Mesenchymal stem cell (in vitro differentiated cells and primary cell): ENCODE measurements at regions not wholly inside any gene's neighbourhood (a gene's known extent, or its start where the extent isn't known, plus 50 kb on each side); places are given as distances from the start of the nearest gene placed in this dataset.
"Not testable (repeated sequence)": the region's sequence is repeated elsewhere in the genome, so short reads cannot be mapped to it uniquely, and the experiment has no call there.

Experiments used
- DNase-seq: peaks from one replicate; pipeline ENCODE4 v3.0.0-alpha.2; 2013
- H2AFZ ChIP-seq: one replicate; pipeline ENCODE4 v1.6.1; 2013; ENCODE audit warnings: low read depth, mild to moderate bottlenecking, control low read depth, inconsistent platforms, low read length, moderate library complexity
- H2AK5ac ChIP-seq: 2 replicates; pipeline ENCODE4 v1.6.1; 2013; ENCODE audit warnings: low read length, moderate library complexity, mild to moderate bottlenecking, inconsistent platforms; ENCODE audit not compliant: severe bottlenecking
- H2BK120ac ChIP-seq: one replicate; pipeline ENCODE4 v1.6.1; 2013; ENCODE audit warnings: low read depth, mild to moderate bottlenecking, inconsistent platforms, low read length, moderate library complexity
- H2BK12ac ChIP-seq, 2 experiments: one replicate each; pipeline ENCODE4 v1.6.1; 2013; ENCODE audit warnings: inconsistent platforms in 2 of 2, low read length in 2 of 2, mild to moderate bottlenecking in 2 of 2, moderate library complexity in 2 of 2, control low read depth in 1 of 2
- H2BK15ac ChIP-seq: one replicate; pipeline ENCODE4 v1.6.1; 2013; ENCODE audit warnings: mild to moderate bottlenecking, low read depth, inconsistent platforms; ENCODE audit not compliant: poor library complexity, severe bottlenecking
- H2BK5ac ChIP-seq: 2 replicates; pipeline ENCODE4 v1.6.1; 2013; ENCODE audit warnings: low read depth, mild to moderate bottlenecking, low read length, control low read depth, inconsistent platforms; ENCODE audit not compliant: poor library complexity, severe bottlenecking
- H3K14ac ChIP-seq, 2 experiments: one replicate each; pipeline ENCODE4 v1.6.1; 2013; ENCODE audit warnings: inconsistent platforms in 2 of 2, low read length in 2 of 2, control low read depth in 1 of 2, mild to moderate bottlenecking in 1 of 2, moderate library complexity in 1 of 2
- H3K18ac ChIP-seq, 2 experiments: one replicate each; pipeline ENCODE4 v1.6.1; 2013; ENCODE audit warnings: inconsistent platforms in 2 of 2, low read length in 2 of 2, control low read depth in 1 of 2, low read depth in 1 of 2, mild to moderate bottlenecking in 1 of 2
- H3K23ac ChIP-seq, 2 experiments: one replicate each; pipeline ENCODE4 v1.6.1; 2013; ENCODE audit warnings: inconsistent platforms in 2 of 2, low read length in 2 of 2, mild to moderate bottlenecking in 2 of 2, moderate library complexity in 2 of 2, control low read depth in 1 of 2
- H3K27ac ChIP-seq: 2 replicates; pipeline ENCODE4 v1.5.1; 2013; ENCODE audit warnings: mild to moderate bottlenecking, moderate library complexity, low read length, control low read depth, inconsistent platforms; ENCODE audit not compliant: poor library complexity, severe bottlenecking
- H3K27me3 ChIP-seq, 2 experiments: 2 replicates each; pipeline versions ENCODE4 v1.6.1 to v1.7.0; 2013; ENCODE audit warnings: low read length in 2 of 2, mild to moderate bottlenecking in 2 of 2, moderate library complexity in 2 of 2, control low read depth in 1 of 2, inconsistent platforms in 1 of 2; ENCODE audit not compliant: control insufficient read depth in 1 of 2, insufficient read depth in 1 of 2
- H3K36me3 ChIP-seq, 2 experiments: 2 replicates each; pipeline versions ENCODE4 v1.6.1 to v1.7.0; 2013; ENCODE audit warnings: low read length in 2 of 2, control low read depth in 1 of 2, inconsistent platforms in 1 of 2, low read depth in 1 of 2, mild to moderate bottlenecking in 1 of 2; ENCODE audit not compliant: insufficient read depth in 2 of 2, control insufficient read depth in 1 of 2
- H3K4ac ChIP-seq, 2 experiments: one replicate each; pipeline ENCODE4 v1.6.1; 2013; ENCODE audit warnings: inconsistent platforms in 2 of 2, low read length in 2 of 2, mild to moderate bottlenecking in 2 of 2, moderate library complexity in 2 of 2, control low read depth in 1 of 2, low read depth in 1 of 2
- H3K4me1 ChIP-seq: 2 replicates; pipeline ENCODE4 v1.6.1; 2013; ENCODE audit warnings: low read depth, low read length, control low read depth; ENCODE audit not compliant: control insufficient read depth, insufficient read depth
- H3K4me2 ChIP-seq: 2 replicates; pipeline ENCODE4 v1.6.1; 2013; ENCODE audit warnings: low read length, mild to moderate bottlenecking, inconsistent platforms; ENCODE audit not compliant: poor library complexity, severe bottlenecking
- H3K4me3 ChIP-seq, 2 experiments: 2 replicates each; pipeline versions ENCODE4 v1.5.1 to v1.7.0; 2013; ENCODE audit warnings: low read length in 2 of 2, mild to moderate bottlenecking in 2 of 2, control low read depth in 1 of 2, low read depth in 1 of 2; ENCODE audit not compliant: insufficient read depth in 1 of 2
- H3K79me1 ChIP-seq: replicated peaks from 2 replicates; pipeline ENCODE4 v1.6.1; 2013; ENCODE audit warnings: mild to moderate bottlenecking, control low read depth, low read length, inconsistent platforms; ENCODE audit not compliant: poor library complexity, severe bottlenecking
- H3K9ac ChIP-seq: 2 replicates; pipeline ENCODE4 v1.7.0; 2013; ENCODE audit warnings: mild to moderate bottlenecking, low read length, moderate library complexity
- H3K9me3 ChIP-seq: 2 replicates; pipeline ENCODE4 v1.7.0; 2013; ENCODE audit warnings: mild to moderate bottlenecking, low read length; ENCODE audit not compliant: control insufficient read depth
- H4K8ac ChIP-seq: one replicate; pipeline ENCODE4 v1.6.1; 2013; ENCODE audit warnings: inconsistent platforms, mild to moderate bottlenecking, low read length, moderate library complexity
- H4K91ac ChIP-seq: one replicate; pipeline ENCODE4 v1.6.1; 2013; ENCODE audit warnings: mild to moderate bottlenecking, low read length, inconsistent platforms
- WGBS: methylation state at CpG from one replicate; pipeline ENCODE4 v1.1.7; 2013; ENCODE audit warnings: mixed read lengths; 5-methylcytosine and 5-hydroxymethylcytosine counted together

- 93% methylated on average over 3 of the region's 3 CpGs for WGBS
Observed at GRCh38 chr5:51814817-51815216, 431.6 kb downstream of the ISL1 start.

GRCh38 chr5:51816427-51816826 lies 433.2 kb downstream of the ISL1 start:
- no peak overlapping the region for H3K18ac ChIP-seq
- H3K4me3 ChIP-seq, result no peak overlapping the region
- no peak overlapping the region for H2AK5ac ChIP-seq
- H3K4me1 ChIP-seq, result no peaks in the 10 kb centered on the region
- H3K4me2 ChIP-seq, result no peak overlapping the region
- H4K91ac ChIP-seq, result no peak overlapping the region
- no peaks in the 10 kb centered on the region for H3K27me3 ChIP-seq
- H2BK12ac ChIP-seq, result no peak overlapping the region
- no peak overlapping the region for H3K23ac ChIP-seq
- no peak overlapping the region for H2AFZ ChIP-seq
- H3K79me1 ChIP-seq, result no peaks in the 10 kb centered on the region
- H3K4ac ChIP-seq, result no peak overlapping the region
- H4K8ac ChIP-seq, result no peak overlapping the region
- H2BK15ac ChIP-seq, result no peak overlapping the region
- H3K14ac ChIP-seq, result no peak overlapping the region
- DNase-seq, result no peak
- no peak overlapping the region for H3K9ac ChIP-seq
- H3K27ac ChIP-seq, result no peak overlapping the region
- H3K9me3 ChIP-seq, result no peaks in the 10 kb centered on the region
- no peak overlapping the region for H2BK5ac ChIP-seq
- H3K36me3 ChIP-seq, result no peaks in the 10 kb centered on the region
- WGBS, result 89% methylated on average over 2 of the region's 2 CpGs
- no peak overlapping the region for H2BK120ac ChIP-seq

More at GRCh38 chr5:51814817-51815216, 431.6 kb downstream of the ISL1 start:
- not testable (repeated sequence) for H3K14ac ChIP-seq, H3K9ac ChIP-seq, H2BK15ac ChIP-seq, H3K4ac ChIP-seq, H2AFZ ChIP-seq, DNase-seq, H3K36me3 ChIP-seq, H3K4me2 ChIP-seq, H3K27me3 ChIP-seq, H2BK5ac ChIP-seq, H2BK120ac ChIP-seq, H2BK12ac ChIP-seq, H3K18ac ChIP-seq, H4K8ac ChIP-seq, H3K79me1 ChIP-seq, H4K91ac ChIP-seq, H3K4me3 ChIP-seq, H3K9me3 ChIP-seq, H3K23ac ChIP-seq, H2AK5ac ChIP-seq, H3K4me1 ChIP-seq, H3K27ac ChIP-seq

GRCh38 chr5:51821697-51822096 lies 438.4 kb downstream of the ISL1 start:
- 100% methylated on average over 1 of the region's 3 CpGs for WGBS
- no peak overlapping the region for H4K8ac ChIP-seq

GRCh38 chr5:51829230-51829629 lies 446.0 kb downstream of the ISL1 start:
- Histone ChIP-seq H3K4me1 (no peaks in the 10 kb centered on the region), H3K4ac (no peak overlapping the region), H2AFZ (no peak overlapping the region), H3K23ac (no peak overlapping the region), H3K14ac (no peak overlapping the region), H3K79me1 (no peaks in the 10 kb centered on the region), H4K91ac (no peak overlapping the region), H3K18ac (no peak overlapping the region), H3K27ac (no peak overlapping the region), H2BK15ac (no peak overlapping the region), H2AK5ac (no peak overlapping the region), H3K27me3 (no peaks in the 10 kb centered on the region), H3K9ac (no peak overlapping the region), H2BK120ac (no peak overlapping the region), H3K36me3 (no peaks in the 10 kb centered on the region), H4K8ac (no peak overlapping the region), H3K4me2 (no peak overlapping the region), H3K9me3 (no peaks in the 10 kb centered on the region), H2BK12ac (no peak overlapping the region), H2BK5ac (no peak overlapping the region), H3K4me3 (no peak overlapping the region)
- 83% methylated on average over 2 of the region's 2 CpGs for WGBS
- no peak for DNase-seq

More at GRCh38 chr5:51821697-51822096, 438.4 kb downstream of the ISL1 start:
- Histone ChIP-seq H3K4ac (no peak overlapping the region), H3K27ac (no peak overlapping the region), H2AK5ac (no peak overlapping the region), H3K4me1 (no peaks in the 10 kb centered on the region), H3K79me1 (no peaks in the 10 kb centered on the region), H2AFZ (no peak overlapping the region), H3K27me3 (no peaks in the 10 kb centered on the region), H2BK5ac (no peak overlapping the region), H3K14ac (no peak overlapping the region), H3K9ac (no peak overlapping the region), H3K18ac (no peak overlapping the region), H2BK120ac (no peak overlapping the region), H3K4me3 (no peak overlapping the region), H4K91ac (no peak overlapping the region), H3K4me2 (no peak overlapping the region), H3K9me3 (no peaks in the 10 kb centered on the region), H3K36me3 (no peaks in the 10 kb centered on the region), H2BK12ac (no peak overlapping the region), H3K23ac (no peak overlapping the region), H2BK15ac (no peak overlapping the region)
- no peak for DNase-seq
